ENCODE measurements at regions not wholly inside any gene's neighbourhood (a gene's known extent, or its start where the extent isn't known, plus 50 kb on each side); places are given as distances from the start of the nearest gene placed in this dataset.

DNA sequence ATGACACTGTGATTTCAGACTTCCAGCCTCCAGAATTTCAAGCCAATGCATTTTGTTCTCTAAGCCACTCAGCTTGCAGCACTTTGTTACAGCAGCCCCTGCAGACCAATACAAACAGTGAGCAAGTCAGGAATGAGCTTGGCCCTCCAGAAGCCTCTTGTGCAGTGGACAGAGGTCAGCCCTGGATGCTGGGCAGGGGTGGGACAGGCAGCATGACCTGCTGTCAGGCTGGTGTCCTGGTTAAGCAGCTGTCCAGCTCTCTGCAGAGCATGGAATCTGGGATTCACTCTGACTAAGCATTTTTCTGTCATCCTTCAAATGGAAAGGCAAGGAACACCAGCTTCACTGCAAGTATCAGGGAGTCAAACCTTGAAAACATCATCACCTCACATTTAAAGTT is 85.5 kb upstream of the GDF10 start:
- no peaks in the 10 kb centered on the region for H3K4me1 ChIP-seq (ENCODE audit: insufficient read depth, insufficient read length)

DNA sequence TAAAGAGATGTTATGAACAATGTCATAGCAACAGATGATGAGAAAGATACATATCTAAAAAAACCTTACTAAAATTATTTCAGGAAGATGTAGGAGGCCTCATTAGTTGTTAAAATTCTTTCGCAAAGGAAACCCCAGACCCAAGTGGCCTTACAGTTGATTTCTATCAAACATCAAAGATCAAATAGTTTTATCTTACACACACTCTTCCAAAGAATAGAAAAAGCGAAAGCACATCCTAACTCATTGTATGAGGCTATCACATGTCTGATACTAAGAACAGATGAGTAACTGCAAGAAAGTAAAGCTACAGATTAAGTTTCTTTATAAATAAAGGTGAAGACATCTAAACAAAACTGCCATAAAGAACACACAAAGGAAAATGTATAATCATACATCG is 82.9 kb upstream of the GDF10 start:
- Histone ChIP-seq H3K27me3 (ENCODE audit: insufficient read depth, insufficient read length) (no peaks in the 10 kb centered on the region), H3K9ac (ENCODE audit: insufficient read length, low read depth) (no peak overlapping the region), H3K4me1 (ENCODE audit: insufficient read depth, insufficient read length) (no peaks in the 10 kb centered on the region), H3K36me3 (ENCODE audit: insufficient read depth, insufficient read length, low read length) (no peaks in the 10 kb centered on the region), H3K9me3 (ENCODE audit: insufficient read depth, low read length) (no peaks in the 10 kb centered on the region; the same call in 1 of the 2 replicates), H3K4me3 (ENCODE audit: insufficient read length, low read depth) (no peak overlapping the region)
- TF ChIP-seq SUZ12 (IDR thresholded peaks at IDR 0.05; ENCODE audit: extremely low read depth, insufficient read depth, insufficient read length) (no peak), YY1 (IDR thresholded peaks at IDR 0.05; ENCODE audit: insufficient read depth, insufficient read length) (no peak), ZNF274 (IDR thresholded peaks at IDR 0.05; ENCODE audit: low read depth, low read length) (no peak)
- no peak for DNase-seq (ENCODE audit: low read depth, low spot score)

More for the DNA sequence above, 85.5 kb upstream of the GDF10 start:
- H3K36me3 ChIP-seq (ENCODE audit: insufficient read depth, insufficient read length, low read length) = no peaks in the 10 kb centered on the region
- no peak for DNase-seq (ENCODE audit: low read depth, low spot score)
- H3K4me3 ChIP-seq (ENCODE audit: insufficient read length, low read depth) = no peak overlapping the region
- no peaks in the 10 kb centered on the region for H3K27me3 ChIP-seq (ENCODE audit: insufficient read depth, insufficient read length)
- TF ChIP-seq ZNF274 (IDR thresholded peaks at IDR 0.05; ENCODE audit: low read depth, low read length) = no peak
- TF ChIP-seq SUZ12 (IDR thresholded peaks at IDR 0.05; ENCODE audit: extremely low read depth, insufficient read depth, insufficient read length) = no peak
- TF ChIP-seq YY1 (IDR thresholded peaks at IDR 0.05; ENCODE audit: insufficient read depth, insufficient read length) = no peak
- no peak overlapping the region for H3K9ac ChIP-seq (ENCODE audit: insufficient read length, low read depth)
- H3K9me3 ChIP-seq (ENCODE audit: insufficient read depth, low read length) = no peaks in the 10 kb centered on the region; the same call in 1 of the 2 replicates

DNA sequence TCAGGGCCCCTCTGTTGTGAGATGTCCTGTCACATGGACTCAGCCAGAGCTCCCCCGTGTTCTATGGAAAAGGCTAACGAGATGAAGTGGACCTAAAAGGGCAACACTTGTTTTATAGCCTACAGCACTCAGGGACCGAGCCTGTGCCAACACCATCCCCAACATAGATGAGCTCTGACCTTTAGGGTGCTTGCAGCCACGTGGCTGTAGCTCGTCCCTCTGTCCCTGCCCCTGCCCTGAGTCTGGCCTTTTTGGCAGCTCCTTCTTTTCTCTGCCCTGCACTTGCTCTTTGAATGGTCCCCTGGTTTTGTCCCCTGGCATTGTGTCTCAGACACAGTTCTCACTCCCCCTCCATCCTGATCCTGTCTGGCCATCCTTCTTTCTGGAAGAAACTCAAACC is 81.2 kb upstream of the GDF10 start:
- H3K9me3 ChIP-seq (ENCODE audit: insufficient read depth, low read length) = no peaks in the 10 kb centered on the region
- no peaks in the 10 kb centered on the region for H3K36me3 ChIP-seq (ENCODE audit: insufficient read depth, insufficient read length, low read length)
- DNase-seq (ENCODE audit: low read depth, low spot score) = no peak
- H3K27me3 ChIP-seq (ENCODE audit: insufficient read depth, insufficient read length) = no peaks in the 10 kb centered on the region
- no peak overlapping the region for H3K9ac ChIP-seq (ENCODE audit: insufficient read length, low read depth)
- TF ChIP-seq ZNF274 (IDR thresholded peaks at IDR 0.05; ENCODE audit: low read depth, low read length) (no peak), SUZ12 (IDR thresholded peaks at IDR 0.05; ENCODE audit: extremely low read depth, insufficient read depth, insufficient read length) (no peak), YY1 (IDR thresholded peaks at IDR 0.05; ENCODE audit: insufficient read depth, insufficient read length) (no peak)
- H3K4me1 ChIP-seq (ENCODE audit: insufficient read depth, insufficient read length) = peaks cover 3% of the 10 kb centered on the region
- no peak overlapping the region for H3K4me3 ChIP-seq (ENCODE audit: insufficient read length, low read depth)

DNA sequence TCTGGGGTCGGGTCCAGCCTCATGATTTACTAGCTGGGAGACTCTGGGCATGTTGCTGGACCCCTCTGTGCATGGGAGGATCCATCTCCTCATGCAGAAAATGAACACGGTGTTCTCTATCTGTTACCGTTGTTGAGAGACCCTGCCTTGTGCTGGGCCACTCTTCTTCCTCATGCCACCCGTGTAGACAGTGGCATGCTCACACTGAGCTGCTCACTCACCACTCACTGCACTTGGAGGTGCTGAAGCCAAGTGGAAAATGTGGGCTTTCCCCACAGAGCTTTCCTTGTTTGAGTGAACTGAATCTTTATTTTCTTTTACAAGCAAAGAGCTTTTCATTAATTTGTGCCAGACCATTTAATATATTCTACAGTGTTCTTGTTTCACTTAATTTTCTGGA is 77.5 kb upstream of the GDF10 start:
- Histone ChIP-seq H3K4me3 (ENCODE audit: insufficient read length, low read depth) (no peak overlapping the region), H3K4me1 (ENCODE audit: insufficient read depth, insufficient read length) (peaks cover 3% of the 10 kb centered on the region), H3K27me3 (ENCODE audit: insufficient read depth, insufficient read length) (no peaks in the 10 kb centered on the region), H3K9me3 (ENCODE audit: insufficient read depth, low read length) (no peaks in the 10 kb centered on the region), H3K9ac (ENCODE audit: insufficient read length, low read depth) (no peak overlapping the region), H3K36me3 (ENCODE audit: insufficient read depth, insufficient read length, low read length) (no peaks in the 10 kb centered on the region)
- no peak for TF ChIP-seq ZNF274 (IDR thresholded peaks at IDR 0.05; ENCODE audit: low read depth, low read length)
- no peak for TF ChIP-seq SUZ12 (IDR thresholded peaks at IDR 0.05; ENCODE audit: extremely low read depth, insufficient read depth, insufficient read length)
- TF ChIP-seq YY1 (IDR thresholded peaks at IDR 0.05; ENCODE audit: insufficient read depth, insufficient read length) = no peak
- DNase-seq (ENCODE audit: low read depth, low spot score) = no peak

DNA sequence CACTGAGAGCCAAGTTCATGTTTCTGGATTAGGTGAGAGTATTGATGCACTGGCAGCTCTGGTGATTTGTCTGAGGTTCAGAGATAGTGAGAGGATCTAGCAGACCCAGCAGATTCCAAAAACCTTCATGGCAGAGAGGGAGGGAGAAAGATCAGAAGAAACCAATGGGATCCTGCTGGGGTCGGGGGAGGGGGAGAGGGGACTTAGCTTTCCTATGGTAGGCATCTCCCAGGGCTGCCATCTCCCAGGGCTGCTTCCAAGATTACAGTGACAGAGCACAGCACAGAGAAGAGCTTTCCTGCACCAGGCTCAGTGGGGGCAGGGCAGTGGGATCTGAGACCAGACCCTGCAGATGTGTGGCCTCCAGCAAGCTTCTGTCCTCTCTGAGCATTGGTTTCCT is 76.8 kb upstream of the GDF10 start:
- Histone ChIP-seq H3K9ac (ENCODE audit: insufficient read length, low read depth) (no peak overlapping the region), H3K4me3 (ENCODE audit: insufficient read length, low read depth) (no peak overlapping the region), H3K9me3 (ENCODE audit: insufficient read depth, low read length) (no peaks in the 10 kb centered on the region), H3K27me3 (ENCODE audit: insufficient read depth, insufficient read length) (no peaks in the 10 kb centered on the region), H3K36me3 (ENCODE audit: insufficient read depth, insufficient read length, low read length) (no peaks in the 10 kb centered on the region), H3K4me1 (ENCODE audit: insufficient read depth, insufficient read length) (peaks cover 3% of the 10 kb centered on the region)
- TF ChIP-seq YY1 (IDR thresholded peaks at IDR 0.05; ENCODE audit: insufficient read depth, insufficient read length) (no peak), ZNF274 (IDR thresholded peaks at IDR 0.05; ENCODE audit: low read depth, low read length) (no peak), SUZ12 (IDR thresholded peaks at IDR 0.05; ENCODE audit: extremely low read depth, insufficient read depth, insufficient read length) (no peak)
- DNase-seq (ENCODE audit: low read depth, low spot score) = no peak

DNA sequence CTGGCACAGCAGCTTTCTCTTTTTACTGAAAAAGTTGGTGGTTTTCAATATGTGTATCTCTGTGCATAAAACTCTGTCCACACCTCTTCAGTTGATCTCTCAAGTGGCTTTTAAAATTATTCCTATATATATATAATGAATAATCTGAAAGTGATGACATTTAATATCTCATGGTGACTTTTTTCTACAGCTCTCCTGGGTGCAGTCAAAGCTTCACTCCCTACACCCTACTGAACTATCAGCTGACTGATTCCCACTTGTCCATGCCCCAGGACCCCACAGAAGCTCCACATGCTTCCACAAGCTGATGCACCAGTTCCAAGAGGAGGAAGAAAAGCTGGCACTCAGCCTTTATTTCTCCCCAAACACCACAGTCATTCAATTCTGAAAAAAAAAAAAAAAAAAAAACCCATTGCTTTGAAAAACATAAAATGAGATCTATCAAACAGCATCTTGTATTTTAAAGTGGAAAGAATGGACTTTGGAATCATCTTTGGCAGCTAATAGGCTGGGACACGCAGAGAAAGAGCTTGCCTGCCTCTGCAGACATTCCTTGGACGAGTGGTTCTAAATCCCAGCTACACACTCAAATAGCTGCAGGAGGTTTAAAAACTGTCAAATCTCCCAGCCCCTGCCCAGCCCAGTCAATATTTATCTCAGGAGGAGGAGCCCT is 75.3 kb upstream of the GDF10 start:
- Histone ChIP-seq H3K27me3 (ENCODE audit: insufficient read depth, insufficient read length) (no peaks in the 10 kb centered on the region), H3K4me1 (ENCODE audit: insufficient read depth, insufficient read length) (peaks cover 3% of the 10 kb centered on the region), H3K4me3 (ENCODE audit: insufficient read length, low read depth) (no peak overlapping the region), H3K36me3 (ENCODE audit: insufficient read depth, insufficient read length, low read length) (no peaks in the 10 kb centered on the region), H3K9me3 (ENCODE audit: insufficient read depth, low read length) (no peaks in the 10 kb centered on the region; the same call in 1 of the 2 replicates), H3K9ac (ENCODE audit: insufficient read length, low read depth) (no peak overlapping the region)
- no peak for DNase-seq (ENCODE audit: low read depth, low spot score)
- TF ChIP-seq SUZ12 (IDR thresholded peaks at IDR 0.05; ENCODE audit: extremely low read depth, insufficient read depth, insufficient read length) = no peak

DNA sequence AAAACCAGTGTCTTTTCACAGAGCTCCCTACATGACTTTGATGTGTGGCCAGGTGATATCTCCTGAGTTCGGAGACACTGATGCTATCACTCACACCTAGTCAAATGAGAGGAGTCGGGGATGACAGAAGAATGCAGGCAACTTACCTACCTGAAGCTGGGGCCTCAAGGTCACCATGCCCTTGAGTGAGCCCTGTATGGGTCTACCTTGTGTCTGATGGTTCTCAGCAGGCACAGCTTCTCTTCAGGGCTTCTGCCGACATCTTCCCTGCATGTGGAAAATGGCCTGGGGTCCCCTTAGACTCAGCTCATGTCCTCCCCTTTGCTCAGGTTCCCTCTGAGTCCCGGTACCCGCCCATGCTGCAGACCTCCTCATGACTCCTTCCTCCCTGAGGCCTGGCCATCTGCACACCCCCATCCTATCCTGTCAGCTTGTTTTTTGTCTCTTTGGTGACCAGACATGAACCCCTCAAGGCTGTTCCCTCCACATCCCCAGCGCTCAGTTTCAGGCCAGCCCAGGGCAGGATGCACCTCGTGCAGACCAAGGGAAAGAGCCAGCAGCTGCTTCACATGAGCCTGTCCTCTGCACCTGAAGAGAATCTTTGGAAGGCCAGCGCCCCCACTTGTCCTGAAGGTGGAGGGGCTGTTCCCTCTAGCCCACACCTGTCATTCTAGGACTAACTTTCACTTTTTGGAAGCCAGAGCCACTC is 74.6 kb upstream of the GDF10 start:
- peaks cover 3% of the 10 kb centered on the region for H3K4me1 ChIP-seq (ENCODE audit: insufficient read depth, insufficient read length)
- DNase-seq (ENCODE audit: low read depth, low spot score) = no peak

More for the DNA sequence above, 74.6 kb upstream of the GDF10 start:
- Histone ChIP-seq H3K9me3 (ENCODE audit: insufficient read depth, low read length) (no peaks in the 10 kb centered on the region; the same call in 1 of the 2 replicates), H3K9ac (ENCODE audit: insufficient read length, low read depth) (no peak overlapping the region), H3K4me3 (ENCODE audit: insufficient read length, low read depth) (no peak overlapping the region), H3K27me3 (ENCODE audit: insufficient read depth, insufficient read length) (no peaks in the 10 kb centered on the region), H3K36me3 (ENCODE audit: insufficient read depth, insufficient read length, low read length) (no peaks in the 10 kb centered on the region)
- TF ChIP-seq SUZ12 (IDR thresholded peaks at IDR 0.05; ENCODE audit: extremely low read depth, insufficient read depth, insufficient read length) (no peak), YY1 (IDR thresholded peaks at IDR 0.05; ENCODE audit: insufficient read depth, insufficient read length) (no peak), ZNF274 (IDR thresholded peaks at IDR 0.05; ENCODE audit: low read depth, low read length) (no peak)

Data from NT2/D1 (cell line).